GM19438 (cell line): ENCODE measurements at regions not wholly inside any gene's neighbourhood (a gene's known extent, or its start where the extent isn't known, plus 50 kb on each side); places are given as distances from the start of the nearest gene placed in this dataset.
"Not testable (repeated sequence)": the region's sequence is repeated elsewhere in the genome, so short reads cannot be mapped to it uniquely, and the experiment has no call there.

ENCODE experiments used
- ATAC-seq: cut with Tn5 transposase; IDR thresholded peaks from one replicate; pipeline ENCODE4 v1.9.1; 2021; ENCODE audit warnings: low read depth; ENCODE audit not compliant: unreplicated experiment

DNA sequence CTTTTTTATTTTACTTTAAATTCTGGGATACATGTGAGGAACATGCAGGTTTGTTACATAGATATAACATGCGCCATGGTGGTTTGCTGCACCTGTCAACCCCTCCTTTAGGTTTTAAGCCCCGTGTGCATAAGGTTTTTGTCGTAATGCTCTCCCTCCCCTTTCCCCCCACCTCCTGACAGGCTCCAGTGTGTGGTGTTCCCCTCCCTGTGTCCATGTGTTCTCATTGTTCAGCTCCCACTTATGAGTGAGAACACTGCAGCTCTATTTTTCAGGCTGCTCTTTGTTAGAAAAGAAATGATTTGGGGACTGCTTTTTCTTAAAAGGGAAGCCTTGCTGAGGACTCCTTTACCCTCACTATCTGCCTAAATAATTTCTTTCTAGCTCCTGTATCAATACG, 430.2 kb upstream of the TMEM132C start:
- not testable (repeated sequence) for ATAC-seq

GRCh38 chr12:127857661-127858060, 409.3 kb upstream of the TMEM132C start:
- ATAC-seq: no peak

DNA sequence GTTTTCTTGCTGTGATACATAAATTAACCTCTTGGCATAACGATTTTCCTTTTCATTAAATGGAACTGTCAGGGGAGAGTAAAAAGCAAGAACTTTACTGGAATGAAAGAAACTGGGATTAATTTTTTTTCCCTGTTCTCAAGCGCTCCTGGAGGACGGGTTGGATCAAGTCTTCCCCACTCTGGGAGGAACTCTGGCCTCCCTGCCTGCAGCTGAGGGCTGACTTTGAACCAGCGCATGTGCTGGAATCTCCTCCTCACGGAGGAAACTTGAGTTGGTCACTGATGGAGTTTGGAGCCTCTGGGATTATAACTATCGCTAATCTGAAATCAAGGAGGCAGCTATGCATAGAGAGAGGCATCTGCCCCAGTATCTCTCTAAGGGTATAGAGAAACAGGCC, 406.4 kb upstream of the TMEM132C start:
- no peak for ATAC-seq

DNA sequence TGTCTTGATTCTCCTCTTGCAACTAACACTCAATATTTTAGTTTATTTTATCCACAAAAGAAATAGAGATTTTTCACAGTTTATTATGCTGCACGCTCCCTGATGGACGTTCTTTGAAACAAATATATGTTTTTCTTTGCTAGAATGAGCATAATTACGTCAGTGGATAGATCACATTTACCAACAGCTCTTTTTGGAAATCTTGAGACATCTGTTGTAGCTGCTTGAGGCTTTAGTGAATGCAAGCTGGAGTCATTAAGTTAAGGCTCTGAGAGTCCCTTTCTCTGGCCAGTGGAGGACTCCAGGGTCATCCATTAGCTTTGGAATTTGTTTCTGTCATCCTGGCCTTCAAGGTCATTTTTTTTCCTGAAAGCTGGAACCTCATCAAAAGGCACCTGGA, 405.6 kb upstream of the TMEM132C start:
- ATAC-seq: no peak

DNA sequence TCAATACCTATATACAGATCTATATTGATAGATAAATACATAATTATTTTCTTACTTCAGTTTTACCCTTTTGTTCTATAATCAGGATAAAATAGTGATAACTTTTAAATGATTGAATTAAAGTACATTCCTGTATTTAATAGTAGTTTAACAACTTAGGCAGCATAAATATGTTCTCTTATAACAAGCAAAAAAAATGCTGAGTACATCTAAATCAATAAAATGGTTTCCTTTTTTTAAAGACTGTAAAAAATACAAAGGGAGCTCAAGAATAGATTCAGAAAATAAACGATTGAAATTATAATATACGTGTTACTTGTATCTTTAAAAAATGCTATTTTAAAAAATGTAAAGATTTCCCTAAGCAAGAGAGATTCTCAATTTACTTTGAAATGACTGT, 393.7 kb upstream of the TMEM132C start:
- ATAC-seq: no peak

- ATAC-seq: no peak
These were observed 385.4 kb upstream of the TMEM132C start for GRCh38 chr12:127881371-127882140.

- ATAC-seq: no peak
These were observed 384.0 kb upstream of the TMEM132C start for GRCh38 chr12:127883013-127883412.

GRCh38 chr12:127885954-127886750, 380.8 kb upstream of the TMEM132C start:
- no peak for ATAC-seq

- ATAC-seq: no peak
These were observed 380.1 kb upstream of the TMEM132C start for GRCh38 chr12:127886827-127887226.

- no peak for ATAC-seq
These were observed 377.8 kb upstream of the TMEM132C start for GRCh38 chr12:127888943-127889719.

- no peak for ATAC-seq
These were observed 372.9 kb upstream of the TMEM132C start for GRCh38 chr12:127893895-127894609.

GRCh38 chr12:127896661-127897060, 370.3 kb upstream of the TMEM132C start:
- no peak for ATAC-seq

DNA sequence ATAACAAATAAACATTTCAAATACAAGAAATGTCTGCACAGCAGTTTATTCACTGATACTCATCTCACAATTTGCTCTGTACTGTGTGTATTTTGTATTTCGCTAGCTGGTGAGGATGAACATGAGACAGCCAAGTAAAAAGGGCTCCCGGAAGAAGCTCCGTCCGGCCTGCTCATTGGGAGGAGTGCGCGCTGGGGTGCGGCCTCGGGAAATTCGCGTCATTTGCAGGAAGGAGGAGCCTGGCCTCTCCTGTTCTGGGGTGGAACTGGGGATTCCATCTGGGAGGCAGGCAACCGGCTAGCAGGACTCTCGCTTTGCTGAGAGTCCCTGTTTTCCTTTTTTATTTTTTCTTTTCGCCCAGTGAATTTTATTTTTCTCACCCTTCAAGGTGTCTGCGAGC, 368.4 kb upstream of the TMEM132C start:
- no peak for ATAC-seq

DNA sequence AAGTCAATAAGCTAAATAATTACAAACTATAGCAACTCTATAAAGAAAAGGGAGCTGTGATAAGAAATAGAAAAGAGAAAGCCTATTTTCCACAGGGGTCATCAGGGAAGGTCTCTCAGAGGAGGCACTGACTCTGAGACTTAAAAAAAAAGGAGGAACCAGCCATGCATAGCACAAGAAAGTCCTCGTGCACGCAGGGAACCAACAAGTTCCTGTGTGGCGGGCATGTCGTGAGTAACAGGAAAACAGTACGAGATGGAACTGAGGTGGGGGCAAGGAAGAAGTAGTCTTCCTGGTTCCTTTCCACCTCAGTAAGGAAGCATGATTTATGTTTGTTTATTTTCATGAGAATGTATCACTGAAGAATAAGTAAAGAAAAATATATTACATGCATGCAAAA, 367.0 kb upstream of the TMEM132C start:
- ATAC-seq: no peak

DNA sequence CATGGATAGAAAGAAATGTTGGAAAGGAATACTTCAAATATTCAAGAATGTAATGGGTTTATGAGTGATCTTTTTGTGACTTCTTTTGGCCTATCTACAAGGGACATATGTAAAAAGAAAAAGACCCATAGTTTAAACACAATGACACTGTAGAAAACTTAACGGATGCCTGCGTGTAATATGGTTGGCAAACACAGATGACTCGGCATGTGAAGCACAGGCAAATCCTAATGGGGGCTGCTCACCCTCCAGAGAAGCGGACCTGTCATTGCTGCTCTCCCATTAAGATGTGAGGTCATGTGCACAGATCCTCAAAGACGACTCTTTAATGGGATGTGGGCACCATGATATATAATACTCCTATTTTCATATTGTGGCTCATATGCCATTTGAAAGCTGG, 366.6 kb upstream of the TMEM132C start:
- no peak for ATAC-seq

GRCh38 chr12:127903146-127903545, 363.8 kb upstream of the TMEM132C start:
- ATAC-seq: no peak

DNA sequence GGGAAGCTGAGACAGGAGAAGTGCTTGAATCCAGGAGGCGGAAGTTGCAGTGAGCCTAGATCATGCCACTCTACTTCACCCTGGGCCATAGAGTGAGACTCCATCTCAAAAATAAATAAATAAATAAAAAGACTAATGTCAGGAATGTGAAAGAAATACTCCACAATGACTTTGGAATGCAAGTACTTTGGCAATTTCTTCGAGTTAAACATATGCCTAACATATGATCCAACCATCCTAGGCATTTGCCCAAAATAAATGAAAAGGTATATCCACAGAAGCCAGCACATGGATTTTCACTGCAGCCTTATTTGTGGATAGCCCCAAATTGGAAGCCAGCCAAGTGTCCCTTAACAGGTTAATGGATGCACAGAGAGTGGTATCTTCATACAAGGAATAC, 357.9 kb upstream of the TMEM132C start:
- ATAC-seq: no peak

- ATAC-seq: no peak
These were observed 355.7 kb upstream of the TMEM132C start for GRCh38 chr12:127911291-127911690.

DNA sequence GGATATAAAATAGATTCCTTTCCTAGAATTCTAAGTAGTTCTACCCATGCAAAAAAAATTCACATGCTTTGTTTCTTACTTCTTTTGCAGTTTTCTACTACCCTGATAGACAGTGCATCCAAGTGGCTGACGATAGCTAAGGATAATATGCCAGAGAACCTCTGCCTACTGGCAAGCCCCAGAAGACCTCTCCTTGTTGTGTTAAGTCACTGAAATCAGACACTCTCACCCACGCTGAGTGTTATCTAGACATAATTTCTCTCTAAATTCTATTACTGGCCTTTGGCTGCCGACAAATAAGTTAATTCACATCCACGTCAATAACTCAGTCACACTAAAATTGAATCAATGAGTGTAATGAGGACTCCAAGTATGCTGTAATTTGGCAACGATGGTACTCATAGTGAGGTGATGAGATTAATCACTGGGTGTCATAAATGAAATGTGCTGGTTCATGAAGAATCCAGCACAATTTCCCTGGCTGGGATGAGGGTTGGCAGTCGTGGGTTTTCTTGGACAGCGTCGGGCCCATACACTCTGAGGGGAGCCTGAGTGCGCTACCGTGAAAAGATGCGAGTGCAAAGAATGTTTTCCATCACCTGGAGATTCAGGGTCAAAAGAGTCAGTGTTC, 354.8 kb upstream of the TMEM132C start:
- no peak for ATAC-seq

GRCh38 chr12:127923501-127923900, 343.5 kb upstream of the TMEM132C start:
- ATAC-seq: no peak
